ENCODE measurements at regions not wholly inside any gene's neighbourhood (a gene's known extent, or its start where the extent isn't known, plus 50 kb on each side); places are given as distances from the start of the nearest gene placed in this dataset.

GRCh38 chr10:29403208-29403607 lies 114.3 kb downstream of the LYZL1 start:
- no peak for DNase-seq

- DNase-seq, result no peak
These were observed 118.5 kb downstream of the LYZL1 start for GRCh38 chr10:29407280-29407858.

Measured in hematopoietic multipotent progenitor cell treated with erythropoietin and hydrocortisone succinate and interleukin-3 and kit ligand, for 6 days (in vitro differentiated cells).